Endothelial cell of umbilical vein (primary cell): ENCODE measurements at regions not wholly inside any gene's neighbourhood (a gene's known extent, or its start where the extent isn't known, plus 50 kb on each side); places are given as distances from the start of the nearest gene placed in this dataset.
"Not testable (repeated sequence)": the region's sequence is repeated elsewhere in the genome, so short reads cannot be mapped to it uniquely, and the experiment has no call there.

ENCODE experiments used
- BruUV-seq: library from RNA; stranded (reverse); fragments of 400-500 nt; replicated peaks from 2 replicates; lab custom pipeline; 2021; lab: Mats Ljungman, UMichigan
- CTCF ChIA-PET: fragments of 300-600, 350-600 bp; sonication (Branson Sonifier 250); formaldehyde crosslinking; loops from one replicate; lab custom pipeline; 2021; ENCODE audit warnings: antibody characterized with exemption, inconsistent platforms; lab: Charles Lee
- POLR2A ChIA-PET: fragments of 300-600, 350-600 bp; sonication (Branson Sonifier 250); formaldehyde crosslinking; loops from one replicate; lab custom pipeline; 2021; ENCODE audit warnings: antibody characterized with exemption, inconsistent platforms; lab: Charles Lee
- DNase-seq: peaks from one replicate; pipeline ENCODE4 v3.0.0-alpha.2; 2011; ENCODE audit warnings: low read depth, low spot score
- FAIRE-seq: peaks from 2 replicates; lab custom pipeline; 2011; peaks lifted over from hg19 to GRCh38; lab: Jason Lieb, UNC
- H2AFZ ChIP-seq: 2 replicates; pipeline ENCODE4 v1.6.0; 2012; ENCODE audit warnings: low read depth, low read length, control low read depth, inconsistent platforms
- H3K27ac ChIP-seq: 2 replicates; pipeline ENCODE4 v1.5.1; 2011; ENCODE audit warnings: low read depth, mild to moderate bottlenecking, control low read depth, low read length, moderate library complexity; ENCODE audit not compliant: insufficient read depth
- H3K27me3 ChIP-seq, 2 experiments: 2 replicates each; pipeline versions ENCODE4 v1.6.0 to v1.6.1; 2011; ENCODE audit warnings: low read length in 2 of 2, mixed read lengths in 1 of 2; ENCODE audit not compliant: control insufficient read depth in 2 of 2, insufficient read depth in 2 of 2
- H3K36me3 ChIP-seq, 2 experiments: 2 replicates in 1 of 2; 3 replicates in 1 of 2; pipeline ENCODE4 v1.5.1; 2011; ENCODE audit warnings: low read length in 2 of 2, mild to moderate bottlenecking in 1 of 2, moderate library complexity in 1 of 2; ENCODE audit not compliant: control insufficient read depth in 2 of 2, insufficient read depth in 2 of 2; ENCODE audit errors: extremely low read depth in 1 of 2
- H3K4me1 ChIP-seq: 3 replicates; pipeline ENCODE4 v1.5.1; 2011; ENCODE audit warnings: mild to moderate bottlenecking, low read length; ENCODE audit not compliant: control insufficient read depth, insufficient read depth; ENCODE audit errors: extremely low read depth
- H3K4me2 ChIP-seq: 2 replicates; pipeline ENCODE4 v1.6.1; 2011; ENCODE audit warnings: low read length, control low read depth, mixed read lengths; ENCODE audit not compliant: insufficient read depth
- H3K4me3 ChIP-seq, 3 experiments: fragments of 200-600 bp in 1 of 3; sonication (generic), shearing (Covaris generic) in 1 of 3; replicated peaks in 1 of 3; 2 replicates each; pipeline ENCODE4 v1.5.1; 2011 to 2016; ENCODE audit warnings: control low read depth in 3 of 3, low read length in 3 of 3, mild to moderate bottlenecking in 2 of 3, inconsistent platforms in 1 of 3, low read depth in 1 of 3, moderate library complexity in 1 of 3; ENCODE audit not compliant: insufficient read depth in 1 of 3
- H3K79me2 ChIP-seq: 2 replicates; pipeline ENCODE4 v1.6.0; 2012; ENCODE audit warnings: low read length, inconsistent platforms; ENCODE audit not compliant: control insufficient read depth, insufficient read depth
- H3K9ac ChIP-seq: replicated peaks from 2 replicates; pipeline ENCODE3; 2011; ENCODE audit warnings: low read length, control low read depth; ENCODE audit not compliant: insufficient read depth; ENCODE audit errors: extremely low read depth
- H3K9me1 ChIP-seq: replicated peaks from 3 replicates; pipeline ENCODE4 v1.6.0; 2011; ENCODE audit warnings: mild to moderate bottlenecking, low read length; ENCODE audit not compliant: control insufficient read depth, insufficient read depth; ENCODE audit errors: extremely low read depth
- H3K9me3 ChIP-seq: replicated peaks from 2 replicates; pipeline ENCODE4 v1.5.1; 2012; ENCODE audit warnings: low read length, inconsistent platforms; ENCODE audit not compliant: control insufficient read depth, insufficient read depth
- H4K20me1 ChIP-seq: replicated peaks from 2 replicates; pipeline ENCODE3; 2011; ENCODE audit warnings: mild to moderate bottlenecking, low read length; ENCODE audit not compliant: control insufficient read depth, insufficient read depth; ENCODE audit errors: extremely low read depth
- CTCF ChIP-seq, 2 donors: IDR thresholded peaks; 1 replicate in 1 of 2; 2 replicates in 1 of 2; pipeline ENCODE4 v1.5.1; 2011; ENCODE audit warnings: low read length in 2 of 2, mild to moderate bottlenecking in 2 of 2, moderate library complexity in 2 of 2, control low read depth in 1 of 2, inconsistent platforms in 1 of 2, low read depth in 1 of 2; ENCODE audit not compliant: insufficient read depth in 1 of 2; ENCODE audit errors: extremely low read depth in 1 of 2
- EZH2 ChIP-seq: IDR thresholded peaks from 2 replicates; pipeline ENCODE4 v1.6.1; 2012; ENCODE audit warnings: borderline replicate concordance, low read depth, mild to moderate bottlenecking, moderate library complexity, low read length, inconsistent platforms; ENCODE audit not compliant: severe bottlenecking
- FOS ChIP-seq: IDR thresholded peaks from 2 replicates; pipeline ENCODE4 v1.6.1; 2011; ENCODE audit warnings: mild to moderate bottlenecking, low read length, moderate library complexity, borderline replicate concordance; ENCODE audit not compliant: insufficient read depth
- GATA2 ChIP-seq: IDR thresholded peaks from 2 replicates; pipeline ENCODE4 v1.7.0; 2011; ENCODE audit warnings: low read depth, mild to moderate bottlenecking, moderate library complexity, mixed read lengths, low read length; ENCODE audit not compliant: insufficient read length, insufficient read depth
- JUN ChIP-seq: IDR thresholded peaks from 2 replicates; pipeline ENCODE4 v1.6.1; 2011; ENCODE audit warnings: borderline replicate concordance, low read depth; ENCODE audit not compliant: insufficient read length, insufficient read depth
- MAX ChIP-seq: IDR thresholded peaks from 2 replicates; pipeline ENCODE4 v1.6.1; 2011; ENCODE audit not compliant: insufficient read depth, insufficient read length
- MYC ChIP-seq: IDR thresholded peaks from one replicate; pipeline ENCODE4 v1.6.1; 2011; ENCODE audit warnings: mild to moderate bottlenecking, low read depth, low read length
- POLR2A ChIP-seq: IDR thresholded peaks from 2 replicates; pipeline ENCODE4 v1.6.1; 2012; ENCODE audit warnings: low read depth, mild to moderate bottlenecking, control low read depth, low read length
- POLR2AphosphoS5 ChIP-seq: IDR thresholded peaks from 2 replicates; pipeline ENCODE4 v1.6.1; 2012; ENCODE audit warnings: low read depth, mild to moderate bottlenecking, control low read depth, low read length, moderate library complexity; ENCODE audit not compliant: insufficient read depth
- dilution Hi-C: fragments of 300-500 bp; cut with MboI; formaldehyde crosslinking; loops from one replicate; pipeline ENCODE4 v1.15.0; 2019; ENCODE audit warnings: low sequenced_read_pairs; ENCODE audit not compliant: extremely low pct_ligation_motif_present
- intact Hi-C: fragments of 100-400 bp; cut with micrococcal nuclease; formaldehyde crosslinking; loops from one replicate; pipeline ENCODE4 v1.10.0; 2022

- no peak overlapping the region for H3K9ac ChIP-seq
- TF ChIP-seq FOS (no peak), GATA2 (no peak), MYC (no peak), CTCF (IDR thresholded peaks at IDR 0.05; ENCODE audit: extremely low read depth in 1 of 2, insufficient read depth in 1 of 2, low read depth in 1 of 2, low read length in 2 of 2) (no peak), POLR2A (no peak), JUN (no peak), EZH2 (no peak), POLR2AphosphoS5 (no peak), MAX (no peak)
- DNase-seq, result no peak
- no peaks in the 10 kb centered on the region for H3K36me3 ChIP-seq
- no peaks in the 10 kb centered on the region for H3K79me2 ChIP-seq
- intact Hi-C loops, result no loop called here
- H2AFZ ChIP-seq, result no peak overlapping the region
- dilution Hi-C loops, result no loop called here
- POLR2A ChIA-PET, result no interaction called here
- no peaks in the 10 kb centered on the region for H3K9me3 ChIP-seq
- H3K27me3 ChIP-seq, result no peaks in the 10 kb centered on the region
- CTCF ChIA-PET, result interaction anchor here (1.3 to 1.4 kb wide), 2 partner anchors 11 to 40 kb away, joined by 3 read pairs; no protein-coding TSS in a partner anchor
- H3K4me3 ChIP-seq, result no peak overlapping the region
- no peaks in the 10 kb centered on the region for H3K4me1 ChIP-seq
- no peaks in the 10 kb centered on the region for H3K9me1 ChIP-seq
- H4K20me1 ChIP-seq, result no peaks in the 10 kb centered on the region
- no peak for FAIRE-seq
- H3K27ac ChIP-seq, result no peak overlapping the region
- H3K4me2 ChIP-seq, result no peak overlapping the region
- no TSS peak for BruUV-seq
These were observed 1542.1 kb upstream of the SLC10A2 start for GRCh38 chr13:104608331-104608730.

- POLR2A ChIA-PET, intact Hi-C loops, H3K36me3 ChIP-seq, FAIRE-seq, DNase-seq, H3K9ac ChIP-seq, H3K27ac ChIP-seq, H3K27me3 ChIP-seq, CTCF ChIA-PET, dilution Hi-C loops, H3K9me1 ChIP-seq, H4K20me1 ChIP-seq, H2AFZ ChIP-seq, BruUV-seq, H3K4me2 ChIP-seq, H3K9me3 ChIP-seq, H3K79me2 ChIP-seq, H3K4me1 ChIP-seq, H3K4me3 ChIP-seq: not testable (repeated sequence)
These were observed 1539.2 kb upstream of the SLC10A2 start for GRCh38 chr13:104605435-104605834.
